Activated CD4-positive, alpha-beta T cell treated with anti-CD3 and anti-CD28 coated beads, Interleukin-10, Interleukin-2, amounts not matched to agents 100 ng/mL and 50 ng/mL, durations not matched to agents 16 hours and 8 hours (primary cell): ENCODE measurements at regions not wholly inside any gene's neighbourhood (a gene's known extent, or its start where the extent isn't known, plus 50 kb on each side); places are given as distances from the start of the nearest gene placed in this dataset.

Experiments
- DNase-seq: peaks from one replicate; pipeline ENCODE4 v3.0.0-alpha.2; 2020

GRCh38 chr5:4204276-4205141 is 608.9 kb downstream of the IRX1 start:
- no peak for DNase-seq

- DNase-seq = no peak
These were observed 609.8 kb downstream of the IRX1 start for GRCh38 chr5:4205398-4205797.

GRCh38 chr5:4206127-4206526 is 610.5 kb downstream of the IRX1 start:
- DNase-seq = no peak

- DNase-seq = no peak
These were observed 611.9 kb downstream of the IRX1 start for GRCh38 chr5:4207486-4207885.

- no peak for DNase-seq
These were observed 612.9 kb downstream of the IRX1 start for GRCh38 chr5:4208537-4208936.

GRCh38 chr5:4208996-4209395 is 613.4 kb downstream of the IRX1 start:
- DNase-seq = no peak

GRCh38 chr5:4212071-4212739 is 616.6 kb downstream of the IRX1 start:
- no peak for DNase-seq

- DNase-seq = no peak
These were observed 617.6 kb downstream of the IRX1 start for GRCh38 chr5:4212981-4213819.

GRCh38 chr5:4215143-4215542 is 619.5 kb downstream of the IRX1 start:
- DNase-seq = no peak

GRCh38 chr5:4216142-4216541 is 620.5 kb downstream of the IRX1 start:
- DNase-seq = no peak

GRCh38 chr5:4220016-4220415 is 624.4 kb downstream of the IRX1 start:
- DNase-seq = no peak

- no peak for DNase-seq
These were observed 625.4 kb downstream of the IRX1 start for GRCh38 chr5:4221048-4221447.

GRCh38 chr5:4222147-4222546 is 626.5 kb downstream of the IRX1 start:
- DNase-seq = no peak

- no peak for DNase-seq
These were observed 627.2 kb downstream of the IRX1 start for GRCh38 chr5:4222821-4223220.

- DNase-seq = no peak
These were observed 630.1 kb downstream of the IRX1 start for GRCh38 chr5:4225741-4226140.

GRCh38 chr5:4226565-4226964 is 630.9 kb downstream of the IRX1 start:
- DNase-seq = no peak

- no peak for DNase-seq
These were observed 633.1 kb downstream of the IRX1 start for GRCh38 chr5:4228708-4229107.

GRCh38 chr5:4229414-4230292 is 634.0 kb downstream of the IRX1 start:
- DNase-seq = no peak

GRCh38 chr5:4230471-4230785 is 634.8 kb downstream of the IRX1 start:
- DNase-seq = no peak

GRCh38 chr5:4230786-4231641 is 635.4 kb downstream of the IRX1 start:
- no peak for DNase-seq

- no peak for DNase-seq
These were observed 636.5 kb downstream of the IRX1 start for GRCh38 chr5:4232084-4232483.

- no peak for DNase-seq
These were observed 638.0 kb downstream of the IRX1 start for GRCh38 chr5:4233671-4234070.
